K562 (cell line): ENCODE measurements at regions not wholly inside any gene's neighbourhood (a gene's known extent, or its start where the extent isn't known, plus 50 kb on each side); places are given as distances from the start of the nearest gene placed in this dataset.

Experiments used
- ATAC-seq: fragments of 200-7000 bp; cut with Tn5 transposase; 3 replicates; pipeline ENCODE4 v1.9.1; 2020; ENCODE audit warnings: moderate library complexity
- BruUV-seq: library from RNA; stranded (reverse); fragments of 400-500 nt; replicated peaks from 2 replicates; lab custom pipeline; 2021; lab: Mats Ljungman, UMichigan
- CTCF ChIA-PET: fragments of 300-600 bp; formaldehyde crosslinking; extraction: SDS; loops from one replicate; lab custom pipeline; 2021; ENCODE audit warnings: low intra/inter-chr PET ratio; lab: Yijun Ruan, JAX
- POLR2A ChIA-PET: fragments of 300-600, 350-650 bp; sonication (Branson Sonifier 250); formaldehyde crosslinking; extraction: SDS; loops from one replicate; lab custom pipeline; 2021; ENCODE audit warnings: antibody characterized with exemption, inconsistent platforms; lab: Yijun Ruan, JAX
- DNase-seq, 4 experiments: peaks; one replicate each; pipeline versions ENCODE4 v3.0.0 to v3.0.0-alpha.2; 2011 to 2018; ENCODE audit warnings: low spot score in 3 of 4, mixed read lengths in 3 of 4; ENCODE audit errors: extremely low read depth in 1 of 4
- FAIRE-seq: peaks from 2 replicates; lab custom pipeline; 2011; peaks lifted over from hg19 to GRCh38; lab: Jason Lieb, UNC
- H2AFZ ChIP-seq: 2 replicates; pipeline ENCODE4 v1.6.0; 2011; ENCODE audit warnings: low read depth, low read length, control low read depth, inconsistent platforms
- H3K27ac ChIP-seq: fragments of 200-600 bp; 3 replicates; pipeline ENCODE4 v1.8.0; 2011; ENCODE audit warnings: low read depth, mild to moderate bottlenecking, control low read depth, inconsistent platforms, low read length, moderate library complexity, mixed read lengths; ENCODE audit errors: extremely low read depth
- H3K27me3 ChIP-seq, 2 experiments: fragments of 300-600 bp in 1 of 2; 2 replicates in 1 of 2; 3 replicates in 1 of 2; pipeline versions ENCODE4 v1.6.0 to v1.8.0; 2011; ENCODE audit warnings: inconsistent platforms in 2 of 2, low read length in 2 of 2, mild to moderate bottlenecking in 1 of 2, mixed read lengths in 1 of 2, moderate library complexity in 1 of 2; ENCODE audit not compliant: control insufficient read depth in 2 of 2, insufficient read depth in 2 of 2
- H3K36me3 ChIP-seq: fragments of 300-600 bp; 3 replicates; pipeline ENCODE4 v1.8.0; 2011; ENCODE audit warnings: mild to moderate bottlenecking, low read length, inconsistent platforms; ENCODE audit not compliant: control insufficient read depth, insufficient read depth
- H3K4me1 ChIP-seq, 2 experiments: fragments of 200-600 bp in 1 of 2; replicated peaks in 1 of 2; 2 replicates in 1 of 2; 3 replicates in 1 of 2; pipeline versions ENCODE4 v1.5.1 to v1.8.0; 2011; ENCODE audit warnings: inconsistent platforms in 2 of 2, low read length in 2 of 2, mild to moderate bottlenecking in 1 of 2, mixed read lengths in 1 of 2, moderate library complexity in 1 of 2; ENCODE audit not compliant: control insufficient read depth in 2 of 2, insufficient read depth in 2 of 2
- H3K4me2 ChIP-seq: 2 replicates; pipeline ENCODE4 v1.6.1; 2011; ENCODE audit warnings: low read length, control low read depth, inconsistent platforms, mixed read lengths; ENCODE audit not compliant: insufficient read depth
- H3K4me3 ChIP-seq: fragments of 200-600 bp; sonication (generic), shearing (Covaris generic); 2 replicates; pipeline ENCODE4 v1.5.1; 2016; ENCODE audit warnings: control low read depth, inconsistent platforms
- H3K79me2 ChIP-seq: fragments of 200-600 bp; 3 replicates; pipeline ENCODE4 v1.8.0; 2011; ENCODE audit warnings: low read length, inconsistent platforms; ENCODE audit not compliant: control insufficient read depth, insufficient read depth
- H3K9ac ChIP-seq, 2 experiments: 2 replicates each; pipeline versions ENCODE4 v1.6.0 to v1.6.1; 2011; ENCODE audit warnings: low read depth in 2 of 2, low read length in 2 of 2, control low read depth in 1 of 2, inconsistent platforms in 1 of 2, mild to moderate bottlenecking in 1 of 2, mixed read lengths in 1 of 2; ENCODE audit not compliant: insufficient read depth in 1 of 2
- H3K9me1 ChIP-seq: one replicate; pipeline ENCODE4 v1.6.0; 2011; ENCODE audit warnings: inconsistent platforms, mild to moderate bottlenecking, low read length, moderate library complexity; ENCODE audit not compliant: control insufficient read depth, insufficient read depth
- H3K9me3 ChIP-seq: replicated peaks from 2 replicates; pipeline ENCODE4 v1.5.1; 2011; ENCODE audit warnings: low read depth, low read length, inconsistent platforms; ENCODE audit not compliant: control insufficient read depth, insufficient read depth
- H4K20me1 ChIP-seq: replicated peaks from 2 replicates; pipeline ENCODE4 v1.6.1; 2011; ENCODE audit warnings: low read length, inconsistent platforms, mixed read lengths; ENCODE audit not compliant: control insufficient read depth, insufficient read depth
- CAMTA2 ChIP-seq: fragments of 250-450 bp; sonication (Bioruptor Pico); conservative IDR thresholded peaks from 2 replicates; pipeline ENCODE4 v1.5.1; 2022
- CHD1 ChIP-seq: fragments of 200-600 bp; sonication (generic); IDR thresholded peaks from one replicate; pipeline ENCODE4 v1.6.1; 2012; ENCODE audit warnings: mild to moderate bottlenecking, moderate library complexity, low read length, inconsistent platforms
- DNMT1 ChIP-seq: fragments of 450-650 bp; IDR thresholded peaks from 2 replicates; pipeline ENCODE4 v1.6.1; 2016; ENCODE audit warnings: antibody characterized with exemption, mild to moderate bottlenecking
- HNRNPK ChIP-seq: fragments of 200-400 bp; formaldehyde crosslinking; IDR thresholded peaks from one replicate; pipeline ENCODE4 v1.6.1; 2018; ENCODE audit warnings: mild to moderate bottlenecking, low read depth, low read length; ENCODE audit not compliant: poor library complexity, severe bottlenecking
- KAT2B ChIP-seq: IDR thresholded peaks from one replicate; pipeline ENCODE4 v1.6.1; 2012; ENCODE audit warnings: low read depth, mild to moderate bottlenecking, control low read depth, inconsistent platforms, low read length, moderate library complexity
- MBD1 ChIP-seq: fragments of 250-450 bp; sonication (Bioruptor Pico); IDR thresholded peaks from 2 replicates; pipeline ENCODE4 v1.8.0; 2022; ENCODE audit warnings: inconsistent platforms
- PKNOX1 ChIP-seq: fragments of 450-650 bp; IDR thresholded peaks from 2 replicates; pipeline ENCODE4 v1.6.1; 2016
- SMC3 ChIP-seq: conservative IDR thresholded peaks from 2 replicates; pipeline ENCODE4 v1.6.1; 2011; ENCODE audit warnings: low read depth, low read length, improper control_type of control experiment; ENCODE audit not compliant: insufficient read depth
- TCF3 ChIP-seq: sonication (generic); formaldehyde crosslinking; IDR thresholded peaks from 2 replicates; pipeline ENCODE4 v1.4.0; 2020; ENCODE audit warnings: mild to moderate bottlenecking, missing genetic modification reagents
- TCF7L2 ChIP-seq: fragments of 150-350 bp; IDR thresholded peaks from 2 replicates; pipeline ENCODE4 v1.6.1; 2016; ENCODE audit warnings: low read depth, mild to moderate bottlenecking, low read length, moderate library complexity
- YY1 ChIP-seq, 3 experiments: IDR thresholded peaks; 2 replicates each; pipeline ENCODE4 v1.6.1; 2011; ENCODE audit warnings: low read length in 2 of 3, mild to moderate bottlenecking in 2 of 3, moderate library complexity in 2 of 3, borderline replicate concordance in 1 of 3, control low read depth in 1 of 3, low read depth in 1 of 3; ENCODE audit not compliant: insufficient read depth in 3 of 3, insufficient replicate concordance in 2 of 3, control insufficient read depth in 1 of 3, insufficient read length in 1 of 3; ENCODE audit errors: extremely low read depth in 1 of 3
- ZNF140 ChIP-seq: fragments of 250-450 bp; sonication (Bioruptor Pico); IDR thresholded peaks from 2 replicates; pipeline ENCODE4 v1.8.0; 2021; ENCODE audit warnings: moderate library complexity, mild to moderate bottlenecking, inconsistent platforms
- ZNF274 ChIP-seq: IDR thresholded peaks from 2 replicates; pipeline ENCODE4 v1.6.1; 2011; ENCODE audit warnings: low read depth, mild to moderate bottlenecking, low read length, moderate library complexity, borderline replicate concordance
- ZNF699 ChIP-seq: fragments of 250-450 bp; sonication (Bioruptor Pico); IDR thresholded peaks from 2 replicates; pipeline ENCODE4 v1.8.0; 2021; ENCODE audit warnings: mild to moderate bottlenecking, moderate library complexity; ENCODE audit not compliant: insufficient replicate concordance
- ZNF785 ChIP-seq: fragments of 250-450 bp; sonication (Bioruptor Pico); IDR thresholded peaks from 2 replicates; pipeline ENCODE4 v1.4.0; 2020; ENCODE audit warnings: mild to moderate bottlenecking
- WGBS: fragments of 100-300 bp; shearing (Covaris generic); methylation state at CpG from one replicate; pipeline ENCODE4 v1.1.6; 2016; ENCODE audit warnings: low coverage, mixed read lengths; ENCODE audit not compliant: insufficient coverage; ENCODE audit errors: missing lambda C conversion rate; 5-methylcytosine and 5-hydroxymethylcytosine counted together
- in situ Hi-C: fragments of 300-500 bp; cut with MboI; formaldehyde crosslinking; loops from 4 replicates; pipeline ENCODE4 v1.15.0; 2018; ENCODE audit warnings: inconsistent platforms, mixed read lengths
- intact Hi-C: fragments of 100-400 bp; cut with micrococcal nuclease; formaldehyde crosslinking; loops from 2 replicates; pipeline ENCODE4 v1.14.2; 2022

- 39% methylated on average over 5 of the region's 5 CpGs for WGBS
Observed at GRCh38 chr5:88952996-88953643, 70.1 kb upstream of the MEF2C start.

More at GRCh38 chr5:88952996-88953643, 70.1 kb upstream of the MEF2C start:
- ChIA-PET CTCF (no interaction called here), POLR2A (interaction anchor here (0.6 to 0.9 kb wide), 2 partner anchors 14 to 28 kb away, joined by 3 to 4 read pairs; no protein-coding TSS in a partner anchor)
- H3K9me1 ChIP-seq, result no peaks in the 10 kb centered on the region
- H3K9ac ChIP-seq, result no peak overlapping the region
- ATAC-seq (no peak), FAIRE-seq (no peak), DNase-seq (no peak)
- no peak for TF ChIP-seq SMC3
- TF ChIP-seq ZNF140 (CRISPR knock-in tag), result no peak
- no peak for TF ChIP-seq DNMT1
- TF ChIP-seq ZNF785, result no peak
- TF ChIP-seq ZNF274, result no peak
- TF ChIP-seq TCF7L2, result no peak
- no peak for TF ChIP-seq KAT2B
- TF ChIP-seq MBD1 (CRISPR knock-in tag), result no peak
- TF ChIP-seq HNRNPK, result no peak
- TF ChIP-seq ZNF699 (CRISPR knock-in tag), result no peak
- no peak for TF ChIP-seq CAMTA2
- TF ChIP-seq CHD1, result no peak
- TF ChIP-seq YY1 (IDR thresholded peaks at IDR 0.05; ENCODE audit: borderline replicate concordance in 1 of 3, control insufficient read depth in 1 of 3, extremely low read depth in 1 of 3, insufficient read depth in 3 of 3, insufficient read length in 1 of 3, insufficient replicate concordance in 2 of 3, low read depth in 1 of 3, low read length in 2 of 3), result no peak
- TF ChIP-seq PKNOX1, result no peak
- TF ChIP-seq TCF3 (CRISPR knock-in tag), result no peak
- no peaks in the 10 kb centered on the region for H3K79me2 ChIP-seq
- H3K4me2 ChIP-seq, result no peak overlapping the region
- in situ Hi-C loops (no loop called here), intact Hi-C loops (no loop called here)
- no TSS peak for BruUV-seq
- no peaks in the 10 kb centered on the region for H3K27me3 ChIP-seq
- H3K36me3 ChIP-seq, result no peaks in the 10 kb centered on the region
- H4K20me1 ChIP-seq, result no peaks in the 10 kb centered on the region
- H3K4me3 ChIP-seq, result no peak overlapping the region
- H3K9me3 ChIP-seq, result no peaks in the 10 kb centered on the region
- H3K4me1 ChIP-seq, result no peaks in the 10 kb centered on the region; a peak in 1 of 5 replicates
- H3K27ac ChIP-seq, result no peak overlapping the region
- no peak overlapping the region for H2AFZ ChIP-seq
